A549 (cell line): ENCODE measurements at regions not wholly inside any gene's neighbourhood (a gene's known extent, or its start where the extent isn't known, plus 50 kb on each side); places are given as distances from the start of the nearest gene placed in this dataset.
A peak's percentile ranks its signal among the peaks of the same experiment; 100 is the strongest.

Experiments used
- ATAC-seq, 2 experiments: fragments of 200-7000 bp in 1 of 2; fragments of >200 bp in 1 of 2; cut with Nextera tagmentation in 1 of 2; cut with Tn5 transposase in 1 of 2; 3 replicates each; pipeline versions ENCODE4 v1.8.0 to v1.9.1; 2018 to 2020; ENCODE audit warnings: mild to moderate bottlenecking in 1 of 2, moderate library complexity in 1 of 2
- CTCF ChIA-PET: fragments of 300-600 bp; sonication (Branson Sonifier 250); formaldehyde crosslinking; extraction: SDS; loops from one replicate; lab custom pipeline; 2021; ENCODE audit warnings: antibody characterized with exemption, inconsistent platforms; lab: Yijun Ruan, JAX
- POLR2A ChIA-PET: fragments of 350-600 bp; formaldehyde crosslinking; extraction: SDS; loops from one replicate; lab custom pipeline; 2021; ENCODE audit warnings: antibody characterized with exemption, inconsistent platforms; lab: Yijun Ruan, JAX
- DNase-seq, 2 experiments: peaks; one replicate each; pipeline versions ENCODE4 v3.0.0 to v3.0.0-alpha.2; 2011 to 2016; ENCODE audit warnings: low read depth in 1 of 2, low spot score in 1 of 2
- FAIRE-seq: peaks from 2 replicates; lab custom pipeline; 2011; peaks lifted over from hg19 to GRCh38; lab: Jason Lieb, UNC
- H3K27ac ChIP-seq, 2 experiments: fragments of >200 bp; sonication (Bioruptor Twin); formaldehyde crosslinking; 3 replicates each; pipeline ENCODE4 v1.5.1; 2016 to 2017
- H3K4me1 ChIP-seq: fragments of >200 bp; sonication (Bioruptor Twin); formaldehyde crosslinking; 3 replicates; pipeline ENCODE4 v1.6.1; 2016
- H3K4me2 ChIP-seq: fragments of >200 bp; sonication (Bioruptor Twin); formaldehyde crosslinking; 3 replicates; pipeline ENCODE4 v1.6.1; 2016
- H3K4me3 ChIP-seq: fragments of >200 bp; sonication (Bioruptor Twin); formaldehyde crosslinking; 3 replicates; pipeline ENCODE4 v1.5.1; 2016
- H3K9me3 ChIP-seq: fragments of >200 bp; sonication (Bioruptor Twin); formaldehyde crosslinking; 3 replicates; pipeline ENCODE4 v1.6.1; 2016
- BHLHE40 ChIP-seq: IDR thresholded peaks from 2 replicates; pipeline ENCODE4 v1.6.1; 2012; ENCODE audit warnings: low read depth, low read length, inconsistent platforms
- CBX2 ChIP-seq: fragments of 200-600 bp; sonication (generic); IDR thresholded peaks from 2 replicates; pipeline ENCODE4 v1.6.1; 2016; ENCODE audit warnings: low read depth, mild to moderate bottlenecking, borderline replicate concordance
- EHMT2 ChIP-seq: fragments of 200-600 bp; sonication (generic); IDR thresholded peaks from 2 replicates; pipeline ENCODE4 v1.6.1; 2016; ENCODE audit warnings: antibody characterized with exemption, low read depth, mild to moderate bottlenecking, moderate library complexity
- FOXS1 ChIP-seq: fragments of 250-450 bp; sonication (Bioruptor Pico); IDR thresholded peaks from 2 replicates; pipeline ENCODE4 v1.5.0; 2020; ENCODE audit warnings: mild to moderate bottlenecking, moderate library complexity
- HDAC2 ChIP-seq: fragments of 200-600 bp; sonication (generic); IDR thresholded peaks from 2 replicates; pipeline ENCODE4 v1.6.1; 2016
- HES2 ChIP-seq: fragments of >200 bp; sonication (Bioruptor Twin); formaldehyde crosslinking; IDR thresholded peaks from 2 replicates; pipeline ENCODE4 v1.6.1; 2016
- HOXA7 ChIP-seq: fragments of 250-450 bp; sonication (Bioruptor Pico); IDR thresholded peaks from 2 replicates; pipeline ENCODE4 v1.5.0; 2020; ENCODE audit warnings: mild to moderate bottlenecking, moderate library complexity
- HOXB13 ChIP-seq: fragments of 250-450 bp; sonication (Bioruptor Pico); IDR thresholded peaks from 2 replicates; pipeline ENCODE4 v1.5.0; 2020; ENCODE audit warnings: low read depth, mild to moderate bottlenecking, moderate library complexity
- JUNB ChIP-seq: fragments of >200 bp; sonication (Bioruptor Twin); formaldehyde crosslinking; IDR thresholded peaks from 2 replicates; pipeline ENCODE4 v1.6.1; 2016
- MAFK ChIP-seq: fragments of 450-650 bp; IDR thresholded peaks from 2 replicates; pipeline ENCODE4 v1.6.1; 2014; ENCODE audit not compliant: partially characterized antibody
- MAZ ChIP-seq: fragments of 150-350 bp; IDR thresholded peaks from 2 replicates; pipeline ENCODE4 v1.6.1; 2014; ENCODE audit warnings: antibody characterized with exemption, low read depth, low read length, borderline replicate concordance
- PBX3 ChIP-seq: IDR thresholded peaks from 2 replicates; pipeline ENCODE4 v1.6.1; 2012
- PHF8 ChIP-seq: fragments of 200-600 bp; sonication (generic); IDR thresholded peaks from 2 replicates; pipeline ENCODE4 v1.6.1; 2016; ENCODE audit warnings: low read depth, mild to moderate bottlenecking, antibody characterized with exemption, moderate library complexity, borderline replicate concordance
- POLR2AphosphoS2 ChIP-seq: conservative IDR thresholded peaks from 2 replicates; pipeline ENCODE4 v1.6.1; 2012; ENCODE audit warnings: low read length, improper control_type of control experiment, inconsistent platforms
- RAD21 ChIP-seq, 2 experiments: fragments of >200 bp in 1 of 2; sonication (Bioruptor Twin) in 1 of 2; formaldehyde crosslinking in 1 of 2; IDR thresholded peaks in 1 of 2; conservative IDR thresholded peaks in 1 of 2; 2 replicates in 1 of 2; 3 replicates in 1 of 2; pipeline ENCODE4 v1.6.1; 2012 to 2018; ENCODE audit warnings: inconsistent platforms in 1 of 2
- RARB ChIP-seq: fragments of 250-450 bp; sonication (Bioruptor Pico); IDR thresholded peaks from 2 replicates; pipeline ENCODE4 v1.8.0; 2021; ENCODE audit warnings: mild to moderate bottlenecking, moderate library complexity
- RCOR1 ChIP-seq: fragments of 150-350 bp; IDR thresholded peaks from 2 replicates; pipeline ENCODE4 v1.6.1; 2014; ENCODE audit warnings: antibody characterized with exemption, low read length, low read depth
- RFX5 ChIP-seq: fragments of 450-650 bp; IDR thresholded peaks from 2 replicates; pipeline ENCODE4 v1.7.1; 2014; ENCODE audit warnings: antibody characterized with exemption, mild to moderate bottlenecking, moderate library complexity
- RNF2 ChIP-seq: fragments of 200-600 bp; sonication (generic); IDR thresholded peaks from 2 replicates; pipeline ENCODE4 v1.6.1; 2016; ENCODE audit warnings: low read depth, mild to moderate bottlenecking, antibody characterized with exemption, moderate library complexity, borderline replicate concordance
- SMC3 ChIP-seq: fragments of >200 bp; sonication (Bioruptor Twin); formaldehyde crosslinking; IDR thresholded peaks from 3 replicates; pipeline ENCODE4 v1.6.1; 2018; ENCODE audit warnings: inconsistent platforms
- SREBF2 ChIP-seq: fragments of 450-650 bp; IDR thresholded peaks from 2 replicates; pipeline ENCODE4 v1.6.1; 2014; ENCODE audit warnings: mild to moderate bottlenecking, moderate library complexity
- TFCP2L1 ChIP-seq: fragments of 250-450 bp; sonication (Bioruptor Pico); IDR thresholded peaks from 2 replicates; pipeline ENCODE4 v1.5.0; 2021; ENCODE audit warnings: mild to moderate bottlenecking
- ZC3H11A ChIP-seq: fragments of 450-650 bp; IDR thresholded peaks from 2 replicates; pipeline ENCODE4 v1.6.1; 2014; ENCODE audit warnings: antibody characterized with exemption, mild to moderate bottlenecking
- WGBS: methylation state at CpG from one replicate; pipeline ENCODE4 v1.1.6; 2017; ENCODE audit errors: missing lambda C conversion rate; 5-methylcytosine and 5-hydroxymethylcytosine counted together
- TF ChIP-seq, protein P1 (sequence below): fragments of >200 bp; sonication (Bioruptor Twin); formaldehyde crosslinking; IDR thresholded peaks from 3 replicates; pipeline ENCODE4 v1.5.1; 2016
- TF ChIP-seq, protein P2 (sequence below): IDR thresholded peaks from 2 replicates; pipeline ENCODE4 v1.6.1; 2012

- Histone ChIP-seq H3K9me3 (no peaks in the 10 kb centered on the region; the same call in 2 of the 3 replicates), H3K4me1 (peaks cover 5% of the 10 kb centered on the region; the same call in 1 of the 3 replicates), H3K4me2 (peak overlapping the region; percentile 62), H3K27ac (peak overlapping the region in 1 of 2 experiments; percentile 81; a peak in 2 of 6 replicates), H3K4me3 (peak overlapping the region; percentile 54)
- ChIA-PET POLR2A (no interaction called here), CTCF (interaction anchor here (0.6 kb wide), 1 partner anchor 900 kb away, joined by 3 read pairs; no protein-coding TSS in a partner anchor)
- ATAC-seq (peak in 1 of 2 experiments; percentile 25; a peak in 2 of 6 replicates), FAIRE-seq (no peak), DNase-seq (no peak)
- TF ChIP-seq HOXA7 (CRISPR knock-in tag) (no peak), CBX2 (no peak), PBX3 (no peak), HOXB13 (no peak), BHLHE40 (no peak), HDAC2 (no peak), JUNB (no peak), POLR2AphosphoS2 (no peak), TFCP2L1 (CRISPR knock-in tag) (no peak), RCOR1 (no peak), SMC3 (no peak), RNF2 (no peak), RARB (CRISPR knock-in tag) (no peak), FOXS1 (CRISPR knock-in tag) (no peak), ZC3H11A (no peak), MAFK (no peak), RAD21 (conservative IDR thresholded peaks at IDR 0.05 in 1 of 2, IDR thresholded peaks at IDR 0.05 in 1 of 2) (no peak), HES2 (no peak), RFX5 (no peak)
- TF ChIP-seq, protein P1, sequence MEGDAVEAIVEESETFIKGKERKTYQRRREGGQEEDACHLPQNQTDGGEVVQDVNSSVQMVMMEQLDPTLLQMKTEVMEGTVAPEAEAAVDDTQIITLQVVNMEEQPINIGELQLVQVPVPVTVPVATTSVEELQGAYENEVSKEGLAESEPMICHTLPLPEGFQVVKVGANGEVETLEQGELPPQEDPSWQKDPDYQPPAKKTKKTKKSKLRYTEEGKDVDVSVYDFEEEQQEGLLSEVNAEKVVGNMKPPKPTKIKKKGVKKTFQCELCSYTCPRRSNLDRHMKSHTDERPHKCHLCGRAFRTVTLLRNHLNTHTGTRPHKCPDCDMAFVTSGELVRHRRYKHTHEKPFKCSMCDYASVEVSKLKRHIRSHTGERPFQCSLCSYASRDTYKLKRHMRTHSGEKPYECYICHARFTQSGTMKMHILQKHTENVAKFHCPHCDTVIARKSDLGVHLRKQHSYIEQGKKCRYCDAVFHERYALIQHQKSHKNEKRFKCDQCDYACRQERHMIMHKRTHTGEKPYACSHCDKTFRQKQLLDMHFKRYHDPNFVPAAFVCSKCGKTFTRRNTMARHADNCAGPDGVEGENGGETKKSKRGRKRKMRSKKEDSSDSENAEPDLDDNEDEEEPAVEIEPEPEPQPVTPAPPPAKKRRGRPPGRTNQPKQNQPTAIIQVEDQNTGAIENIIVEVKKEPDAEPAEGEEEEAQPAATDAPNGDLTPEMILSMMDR, result no peak
These were observed 103.2 kb upstream of the PRICKLE1 start for GRCh38 chr12:42692749-42693148.

GRCh38 chr12:42691991-42692557 is 102.5 kb upstream of the PRICKLE1 start:
- Histone ChIP-seq H3K4me1 (peaks cover 5% of the 10 kb centered on the region; the same call in 1 of the 3 replicates), H3K4me3 (peak overlapping the region; percentile 54), H3K4me2 (peak overlapping the region; percentile 62), H3K9me3 (no peaks in the 10 kb centered on the region; the same call in 2 of the 3 replicates), H3K27ac (peak overlapping the region; percentile 61 to 81)
- ChIA-PET CTCF (interaction anchor here (0.6 kb wide), 1 partner anchor 66 kb away, joined by 3 read pairs; no protein-coding TSS in a partner anchor), POLR2A (no interaction called here)
- peak; percentile 53 to 79 for DNase-seq
- TF ChIP-seq FOXS1 (CRISPR knock-in tag) (no peak), SREBF2 (no peak), MAFK (peak; percentile 20), CBX2 (no peak), POLR2AphosphoS2 (no peak), PHF8 (peak; percentile 56; the same call in 1 of the 2 replicates), MAZ (no peak), EHMT2 (no peak), HOXA7 (CRISPR knock-in tag) (no peak)
- TF ChIP-seq, protein P2, sequence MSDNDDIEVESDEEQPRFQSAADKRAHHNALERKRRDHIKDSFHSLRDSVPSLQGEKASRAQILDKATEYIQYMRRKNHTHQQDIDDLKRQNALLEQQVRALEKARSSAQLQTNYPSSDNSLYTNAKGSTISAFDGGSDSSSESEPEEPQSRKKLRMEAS, result 0 out of 2 replicates have a peak, but pooled peaks have one; percentile 16
- FAIRE-seq, result peak; percentile 94
- ATAC-seq, result peak; percentile 89 to 93
- WGBS, result 7% methylated on average over 8 of the region's 8 CpGs
